WTC11 (cell line): ENCODE measurements at regions not wholly inside any gene's neighbourhood (a gene's known extent, or its start where the extent isn't known, plus 50 kb on each side); places are given as distances from the start of the nearest gene placed in this dataset.

Source experiments
- ATAC-seq: fragments of 200-7000 bp; cut with Tn5 transposase; 2 replicates; pipeline ENCODE4 v1.10.0; 2021; ENCODE audit warnings: mild to moderate bottlenecking, moderate library complexity
- CTCF ChIA-PET: fragments of 300-600 bp; sonication (Branson Sonifier 250); formaldehyde crosslinking; loops from one replicate; lab custom pipeline; 2021; ENCODE audit warnings: antibody characterized with exemption; lab: Charles Lee
- POLR2A ChIA-PET: fragments of 350-600 bp; sonication (Branson Sonifier 250); formaldehyde crosslinking; loops from one replicate; lab custom pipeline; 2021; ENCODE audit warnings: antibody characterized with exemption; lab: Charles Lee
- DNase-seq: peaks from one replicate; pipeline ENCODE4 v3.0.0; 2021; ENCODE audit warnings: low spot score
- H3K27ac Mint-ChIP-seq: 2 replicates; pipeline ENCODE4 v1.8.0; 2021; ENCODE audit warnings: mixed read lengths
- H3K27me3 Mint-ChIP-seq: 2 replicates; pipeline ENCODE4 v1.8.0; 2021; ENCODE audit warnings: low read depth, mild to moderate bottlenecking, moderate library complexity, mixed read lengths
- H3K36me3 Mint-ChIP-seq: 2 replicates; pipeline ENCODE4 v1.8.0; 2021; ENCODE audit warnings: mixed read lengths
- H3K4me1 Mint-ChIP-seq: 2 replicates; pipeline ENCODE4 v1.8.0; 2022; ENCODE audit warnings: mixed read lengths
- H3K4me3 Mint-ChIP-seq: 2 replicates; pipeline ENCODE4 v1.8.0; 2021; ENCODE audit warnings: mild to moderate bottlenecking, moderate library complexity, mixed read lengths
- H3K9me3 Mint-ChIP-seq: 2 replicates; pipeline ENCODE4 v1.8.0; 2021; ENCODE audit warnings: mixed read lengths
- CREM ChIP-seq: sonication (generic); formaldehyde crosslinking; IDR thresholded peaks from 2 replicates; pipeline ENCODE4 v1.8.1; 2022; ENCODE audit warnings: mild to moderate bottlenecking, missing genetic modification reagents, moderate library complexity
- E2F5 ChIP-seq: sonication (generic); formaldehyde crosslinking; IDR thresholded peaks from 2 replicates; pipeline ENCODE4 v1.8.1; 2022; ENCODE audit warnings: mild to moderate bottlenecking, moderate library complexity, missing genetic modification reagents
- EMX1 ChIP-seq: fragments of 250-450 bp; sonication (Bioruptor Pico); IDR thresholded peaks from 2 replicates; pipeline ENCODE4 v1.8.0; 2021; ENCODE audit warnings: mild to moderate bottlenecking
- GABPB1 ChIP-seq: sonication (generic); formaldehyde crosslinking; IDR thresholded peaks from 2 replicates; pipeline ENCODE4 v1.8.1; 2023; ENCODE audit warnings: mild to moderate bottlenecking, missing genetic modification reagents
- HMGXB4 ChIP-seq: sonication (generic); formaldehyde crosslinking; IDR thresholded peaks from 2 replicates; pipeline ENCODE4 v1.8.1; 2023; ENCODE audit warnings: mild to moderate bottlenecking, moderate library complexity, missing genetic modification reagents
- JAZF1 ChIP-seq: fragments of 250-450 bp; sonication (Bioruptor Pico); IDR thresholded peaks from 2 replicates; pipeline ENCODE4 v1.9.0; 2021; ENCODE audit warnings: moderate library complexity, mild to moderate bottlenecking, inconsistent platforms
- NFYB ChIP-seq: sonication (generic); formaldehyde crosslinking; conservative IDR thresholded peaks from 2 replicates; pipeline ENCODE4 v1.8.0; 2022; ENCODE audit warnings: low read depth, missing genetic modification reagents
- OVOL2 ChIP-seq: fragments of 250-450 bp; sonication (Bioruptor Pico); IDR thresholded peaks from 2 replicates; pipeline ENCODE4 v1.9.0; 2021; ENCODE audit warnings: mild to moderate bottlenecking, borderline replicate concordance
- TEAD4 ChIP-seq: sonication (generic); formaldehyde crosslinking; IDR thresholded peaks from 2 replicates; pipeline ENCODE4 v1.8.0; 2022; ENCODE audit warnings: mild to moderate bottlenecking, missing genetic modification reagents
- ZNF138 ChIP-seq: sonication (generic); formaldehyde crosslinking; conservative IDR thresholded peaks from 2 replicates; pipeline ENCODE4 v1.8.1; 2022; ENCODE audit warnings: mild to moderate bottlenecking, moderate library complexity, missing genetic modification reagents
- ZNF396 ChIP-seq: fragments of 250-450 bp; sonication (Bioruptor Pico); IDR thresholded peaks from 2 replicates; pipeline ENCODE4 v1.8.0; 2021; ENCODE audit warnings: mild to moderate bottlenecking, moderate library complexity, borderline replicate concordance
- ZNF423 ChIP-seq: fragments of 250-450 bp; sonication (Bioruptor Pico); IDR thresholded peaks from 2 replicates; pipeline ENCODE4 v2.1.2; 2022; ENCODE audit warnings: mild to moderate bottlenecking, moderate library complexity
- ZNF671 ChIP-seq: fragments of 250-450 bp; sonication (Bioruptor Pico); IDR thresholded peaks from 2 replicates; pipeline ENCODE4 v1.8.0; 2021; ENCODE audit warnings: mild to moderate bottlenecking
- TF ChIP-seq, protein P1 (sequence below): sonication (generic); formaldehyde crosslinking; IDR thresholded peaks from 2 replicates; pipeline ENCODE4 v1.8.0; 2022; ENCODE audit warnings: missing genetic modification reagents
- TF ChIP-seq, protein P2 (sequence below): fragments of 250-450 bp; sonication (Bioruptor Pico); conservative IDR thresholded peaks from 2 replicates; pipeline ENCODE4 v1.9.0; 2021; ENCODE audit warnings: mild to moderate bottlenecking
- TF ChIP-seq, protein P3 (sequence below): sonication (generic); formaldehyde crosslinking; conservative IDR thresholded peaks from 2 replicates; pipeline ENCODE4 v1.8.1; 2022; ENCODE audit warnings: mild to moderate bottlenecking, missing genetic modification reagents
- TF ChIP-seq, protein P4 (sequence below): fragments of 250-450 bp; sonication (Bioruptor Pico); IDR thresholded peaks from 2 replicates; pipeline ENCODE4 v1.9.0; 2021; ENCODE audit warnings: mild to moderate bottlenecking
- TF ChIP-seq, protein P5 (sequence below): fragments of 200-600 bp; IDR thresholded peaks from 2 replicates; pipeline ENCODE4 v1.8.0; 2022; ENCODE audit warnings: antibody characterized with exemption
- TF ChIP-seq, protein P6 (sequence below): sonication (generic); formaldehyde crosslinking; IDR thresholded peaks from 2 replicates; pipeline ENCODE4 v1.8.0; 2022; ENCODE audit warnings: mild to moderate bottlenecking, missing genetic modification reagents

DNA sequence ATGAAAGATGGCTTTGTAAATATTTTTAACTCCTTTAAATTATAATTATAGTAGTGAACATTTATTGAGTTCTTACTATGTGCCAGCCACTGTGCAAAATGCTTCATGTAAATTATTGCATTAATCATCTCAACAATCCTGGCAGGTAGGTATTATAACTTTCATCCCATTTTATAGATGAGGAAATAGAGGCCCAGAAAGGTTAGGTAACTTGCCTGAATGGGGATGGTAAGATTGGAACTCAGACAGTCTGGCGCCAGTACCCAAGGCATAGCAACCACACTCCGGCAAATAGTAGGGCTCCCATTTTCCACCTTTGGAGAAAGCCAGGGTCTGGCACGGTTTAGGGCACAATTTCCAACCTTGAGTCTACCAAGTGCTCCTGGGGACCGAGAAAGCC, 129.8 kb downstream of the VEGFA start:
- Mint-ChIP-seq H3K27me3 (no peaks in the 10 kb centered on the region), H3K4me1 (no peaks in the 10 kb centered on the region), H3K36me3 (no peaks in the 10 kb centered on the region), H3K9me3 (peaks cover 8% of the 10 kb centered on the region)
- DNase-seq, result no peak
- no peak for ATAC-seq
- CTCF ChIA-PET, result no interaction called here
- no peak for TF ChIP-seq ZNF423
- no peak for TF ChIP-seq ZNF138 (CRISPR knock-in tag)
- no peak for TF ChIP-seq OVOL2 (CRISPR knock-in tag)
- TF ChIP-seq ZNF396 (CRISPR knock-in tag), result no peak
- no peak for TF ChIP-seq JAZF1
- no peak for TF ChIP-seq ZNF671
- TF ChIP-seq, protein P1, sequence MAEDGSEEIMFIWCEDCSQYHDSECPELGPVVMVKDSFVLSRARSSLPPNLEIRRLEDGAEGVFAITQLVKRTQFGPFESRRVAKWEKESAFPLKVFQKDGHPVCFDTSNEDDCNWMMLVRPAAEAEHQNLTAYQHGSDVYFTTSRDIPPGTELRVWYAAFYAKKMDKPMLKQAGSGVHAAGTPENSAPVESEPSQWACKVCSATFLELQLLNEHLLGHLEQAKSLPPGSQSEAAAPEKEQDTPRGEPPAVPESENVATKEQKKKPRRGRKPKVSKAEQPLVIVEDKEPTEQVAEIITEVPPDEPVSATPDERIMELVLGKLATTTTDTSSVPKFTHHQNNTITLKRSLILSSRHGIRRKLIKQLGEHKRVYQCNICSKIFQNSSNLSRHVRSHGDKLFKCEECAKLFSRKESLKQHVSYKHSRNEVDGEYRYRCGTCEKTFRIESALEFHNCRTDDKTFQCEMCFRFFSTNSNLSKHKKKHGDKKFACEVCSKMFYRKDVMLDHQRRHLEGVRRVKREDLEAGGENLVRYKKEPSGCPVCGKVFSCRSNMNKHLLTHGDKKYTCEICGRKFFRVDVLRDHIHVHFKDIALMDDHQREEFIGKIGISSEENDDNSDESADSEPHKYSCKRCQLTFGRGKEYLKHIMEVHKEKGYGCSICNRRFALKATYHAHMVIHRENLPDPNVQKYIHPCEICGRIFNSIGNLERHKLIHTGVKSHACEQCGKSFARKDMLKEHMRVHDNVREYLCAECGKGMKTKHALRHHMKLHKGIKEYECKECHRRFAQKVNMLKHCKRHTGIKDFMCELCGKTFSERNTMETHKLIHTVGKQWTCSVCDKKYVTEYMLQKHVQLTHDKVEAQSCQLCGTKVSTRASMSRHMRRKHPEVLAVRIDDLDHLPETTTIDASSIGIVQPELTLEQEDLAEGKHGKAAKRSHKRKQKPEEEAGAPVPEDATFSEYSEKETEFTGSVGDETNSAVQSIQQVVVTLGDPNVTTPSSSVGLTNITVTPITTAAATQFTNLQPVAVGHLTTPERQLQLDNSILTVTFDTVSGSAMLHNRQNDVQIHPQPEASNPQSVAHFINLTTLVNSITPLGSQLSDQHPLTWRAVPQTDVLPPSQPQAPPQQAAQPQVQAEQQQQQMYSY (CRISPR knock-in tag), result no peak
- TF ChIP-seq TEAD4 (CRISPR knock-in tag), result no peak
- no peak for TF ChIP-seq EMX1 (CRISPR knock-in tag)
- no peak for TF ChIP-seq NFYB (CRISPR knock-in tag)
- TF ChIP-seq, protein P2, sequence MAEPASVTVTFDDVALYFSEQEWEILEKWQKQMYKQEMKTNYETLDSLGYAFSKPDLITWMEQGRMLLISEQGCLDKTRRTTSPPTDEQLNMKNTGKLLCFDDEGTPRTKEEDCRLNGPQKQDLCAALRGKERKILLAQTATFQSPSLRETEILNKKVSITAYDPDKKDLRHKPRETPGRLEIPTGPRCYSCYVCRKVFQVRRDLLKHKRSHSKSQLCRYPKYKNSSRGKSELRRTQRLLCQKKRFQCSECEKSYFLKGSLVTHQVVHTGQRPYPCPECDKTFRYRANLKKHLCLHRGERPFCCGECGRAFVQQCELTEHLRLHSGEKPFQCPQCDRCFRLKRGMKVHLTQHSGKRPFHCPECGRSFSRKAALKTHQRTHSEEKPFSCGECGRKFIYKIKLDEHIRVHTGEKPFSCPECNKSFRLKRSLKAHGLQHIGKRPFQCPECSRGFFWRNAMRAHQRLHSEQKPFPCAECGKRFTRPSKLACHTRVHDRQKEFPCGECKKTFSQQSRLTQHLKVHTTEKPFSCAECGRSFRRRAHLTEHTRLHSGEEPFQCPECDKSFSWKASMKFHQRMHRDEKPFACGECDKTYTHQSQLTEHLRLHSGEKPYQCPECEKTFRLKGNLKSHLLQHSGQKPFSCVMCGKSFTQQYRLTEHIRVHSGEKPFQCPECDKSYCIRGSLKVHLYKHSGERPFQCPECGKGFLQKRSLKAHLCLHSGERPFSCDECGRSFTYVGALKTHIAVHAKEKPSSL (CRISPR knock-in tag), result no peak
- TF ChIP-seq, protein P3, sequence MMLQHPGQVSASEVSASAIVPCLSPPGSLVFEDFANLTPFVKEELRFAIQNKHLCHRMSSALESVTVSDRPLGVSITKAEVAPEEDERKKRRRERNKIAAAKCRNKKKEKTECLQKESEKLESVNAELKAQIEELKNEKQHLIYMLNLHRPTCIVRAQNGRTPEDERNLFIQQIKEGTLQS (CRISPR knock-in tag), result no peak
- TF ChIP-seq E2F5, result no peak
- TF ChIP-seq, protein P4, sequence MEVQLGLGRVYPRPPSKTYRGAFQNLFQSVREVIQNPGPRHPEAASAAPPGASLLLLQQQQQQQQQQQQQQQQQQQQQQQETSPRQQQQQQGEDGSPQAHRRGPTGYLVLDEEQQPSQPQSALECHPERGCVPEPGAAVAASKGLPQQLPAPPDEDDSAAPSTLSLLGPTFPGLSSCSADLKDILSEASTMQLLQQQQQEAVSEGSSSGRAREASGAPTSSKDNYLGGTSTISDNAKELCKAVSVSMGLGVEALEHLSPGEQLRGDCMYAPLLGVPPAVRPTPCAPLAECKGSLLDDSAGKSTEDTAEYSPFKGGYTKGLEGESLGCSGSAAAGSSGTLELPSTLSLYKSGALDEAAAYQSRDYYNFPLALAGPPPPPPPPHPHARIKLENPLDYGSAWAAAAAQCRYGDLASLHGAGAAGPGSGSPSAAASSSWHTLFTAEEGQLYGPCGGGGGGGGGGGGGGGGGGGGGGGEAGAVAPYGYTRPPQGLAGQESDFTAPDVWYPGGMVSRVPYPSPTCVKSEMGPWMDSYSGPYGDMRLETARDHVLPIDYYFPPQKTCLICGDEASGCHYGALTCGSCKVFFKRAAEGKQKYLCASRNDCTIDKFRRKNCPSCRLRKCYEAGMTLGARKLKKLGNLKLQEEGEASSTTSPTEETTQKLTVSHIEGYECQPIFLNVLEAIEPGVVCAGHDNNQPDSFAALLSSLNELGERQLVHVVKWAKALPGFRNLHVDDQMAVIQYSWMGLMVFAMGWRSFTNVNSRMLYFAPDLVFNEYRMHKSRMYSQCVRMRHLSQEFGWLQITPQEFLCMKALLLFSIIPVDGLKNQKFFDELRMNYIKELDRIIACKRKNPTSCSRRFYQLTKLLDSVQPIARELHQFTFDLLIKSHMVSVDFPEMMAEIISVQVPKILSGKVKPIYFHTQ (CRISPR knock-in tag), result no peak
- TF ChIP-seq, all 79 proteins: peak for 0
- no peak overlapping the region for H3K27ac Mint-ChIP-seq
- POLR2A ChIA-PET, result interaction anchor here (0.6 kb wide), 1 partner anchor 8 kb away, joined by 3 read pairs; no protein-coding TSS in a partner anchor
- H3K4me3 Mint-ChIP-seq, result no peak overlapping the region

GRCh38 chr6:43898358-43899131, 128.5 kb downstream of the VEGFA start:
- ChIA-PET CTCF (interaction anchor here (1.0 kb wide), 1 partner anchor 129 kb away, joined by 3 read pairs; no protein-coding TSS in a partner anchor), POLR2A (interaction anchor here (1.2 kb wide), 1 partner anchor 28 kb away, joined by 3 read pairs; no protein-coding TSS in a partner anchor)
- ATAC-seq (no peak), DNase-seq (no peak)
- Mint-ChIP-seq H3K36me3 (no peaks in the 10 kb centered on the region), H3K27ac (no peak overlapping the region), H3K9me3 (peaks cover 8% of the 10 kb centered on the region), H3K4me3 (no peak overlapping the region), H3K27me3 (no peaks in the 10 kb centered on the region), H3K4me1 (no peaks in the 10 kb centered on the region)
- TF ChIP-seq GABPB1 (CRISPR knock-in tag) (no peak), CREM (CRISPR knock-in tag) (no peak), HMGXB4 (CRISPR knock-in tag) (no peak), OVOL2 (CRISPR knock-in tag) (no peak)
- TF ChIP-seq, protein P5, sequence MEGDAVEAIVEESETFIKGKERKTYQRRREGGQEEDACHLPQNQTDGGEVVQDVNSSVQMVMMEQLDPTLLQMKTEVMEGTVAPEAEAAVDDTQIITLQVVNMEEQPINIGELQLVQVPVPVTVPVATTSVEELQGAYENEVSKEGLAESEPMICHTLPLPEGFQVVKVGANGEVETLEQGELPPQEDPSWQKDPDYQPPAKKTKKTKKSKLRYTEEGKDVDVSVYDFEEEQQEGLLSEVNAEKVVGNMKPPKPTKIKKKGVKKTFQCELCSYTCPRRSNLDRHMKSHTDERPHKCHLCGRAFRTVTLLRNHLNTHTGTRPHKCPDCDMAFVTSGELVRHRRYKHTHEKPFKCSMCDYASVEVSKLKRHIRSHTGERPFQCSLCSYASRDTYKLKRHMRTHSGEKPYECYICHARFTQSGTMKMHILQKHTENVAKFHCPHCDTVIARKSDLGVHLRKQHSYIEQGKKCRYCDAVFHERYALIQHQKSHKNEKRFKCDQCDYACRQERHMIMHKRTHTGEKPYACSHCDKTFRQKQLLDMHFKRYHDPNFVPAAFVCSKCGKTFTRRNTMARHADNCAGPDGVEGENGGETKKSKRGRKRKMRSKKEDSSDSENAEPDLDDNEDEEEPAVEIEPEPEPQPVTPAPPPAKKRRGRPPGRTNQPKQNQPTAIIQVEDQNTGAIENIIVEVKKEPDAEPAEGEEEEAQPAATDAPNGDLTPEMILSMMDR, result no peak
- TF ChIP-seq, protein P6, sequence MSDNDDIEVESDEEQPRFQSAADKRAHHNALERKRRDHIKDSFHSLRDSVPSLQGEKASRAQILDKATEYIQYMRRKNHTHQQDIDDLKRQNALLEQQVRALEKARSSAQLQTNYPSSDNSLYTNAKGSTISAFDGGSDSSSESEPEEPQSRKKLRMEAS (CRISPR knock-in tag), result no peak
